Activated CD4-positive, alpha-beta T cell treated with anti-CD3 and anti-CD28 coated beads, Interleukin-2, amount 10 ng/mL, durations not matched to agents 7 days and 5 days (primary cell): ENCODE measurements at regions not wholly inside any gene's neighbourhood (a gene's known extent, or its start where the extent isn't known, plus 50 kb on each side); places are given as distances from the start of the nearest gene placed in this dataset.

Experiments used
- CTCF ChIA-PET: fragments of 350-600 bp; sonication (Branson Sonifier 250); formaldehyde crosslinking; loops from one replicate; lab custom pipeline; 2021; ENCODE audit warnings: antibody characterized with exemption; lab: Charles Lee
- POLR2A ChIA-PET: fragments of 350-600 bp; sonication (Branson Sonifier 250); formaldehyde crosslinking; loops from one replicate; lab custom pipeline; 2021; ENCODE audit warnings: antibody characterized with exemption; lab: Charles Lee
- DNase-seq: peaks from one replicate; pipeline ENCODE4 v3.0.0-alpha.2; 2020
- H3K27ac Mint-ChIP-seq: one replicate; pipeline ENCODE4 v1.8.0; 2021; ENCODE audit warnings: mild to moderate bottlenecking, moderate library complexity, mixed read lengths
- H3K27me3 Mint-ChIP-seq: one replicate; pipeline ENCODE4 v1.8.0; 2021; ENCODE audit warnings: mixed read lengths
- H3K36me3 Mint-ChIP-seq: one replicate; pipeline ENCODE4 v1.8.0; 2021; ENCODE audit warnings: low read depth, mixed read lengths
- H3K4me1 Mint-ChIP-seq: one replicate; pipeline ENCODE4 v1.8.0; 2021; ENCODE audit warnings: mixed read lengths
- H3K4me3 Mint-ChIP-seq: one replicate; pipeline ENCODE4 v1.8.0; 2021; ENCODE audit warnings: mild to moderate bottlenecking, moderate library complexity, mixed read lengths
- H3K9me3 Mint-ChIP-seq: one replicate; pipeline ENCODE4 v1.8.0; 2021; ENCODE audit warnings: mixed read lengths

GRCh38 chr7:115113131-115113530 lies 191.2 kb downstream of the MDFIC start:
- DNase-seq, result no peak
- Mint-ChIP-seq H3K4me1 (no peaks in the 10 kb centered on the region), H3K4me3 (no peak overlapping the region), H3K27me3 (peaks cover 13% of the 10 kb centered on the region), H3K36me3 (no peaks in the 10 kb centered on the region), H3K9me3 (no peaks in the 10 kb centered on the region), H3K27ac (no peak overlapping the region)
- CTCF ChIA-PET, result interaction anchor here (0.8 kb wide), 1 partner anchor 15 kb away, joined by 3 read pairs; no protein-coding TSS in a partner anchor
- POLR2A ChIA-PET, result no interaction called here

- ChIA-PET POLR2A (no interaction called here), CTCF (interaction anchor here (1.3 to 1.4 kb wide), 2 partner anchors 8 to 18 kb away, joined by 3 to 4 read pairs; no protein-coding TSS in a partner anchor)
- Mint-ChIP-seq H3K27me3 (peaks cover 13% of the 10 kb centered on the region), H3K27ac (no peak overlapping the region), H3K4me3 (no peak overlapping the region), H3K36me3 (no peaks in the 10 kb centered on the region), H3K4me1 (no peaks in the 10 kb centered on the region), H3K9me3 (no peaks in the 10 kb centered on the region)
- DNase-seq, result no peak
Measured at GRCh38 chr7:115110523-115110922, 188.6 kb downstream of the MDFIC start.

GRCh38 chr7:115106316-115106715 lies 184.4 kb downstream of the MDFIC start:
- Mint-ChIP-seq H3K27me3 (peaks cover 4% of the 10 kb centered on the region), H3K27ac (no peak overlapping the region), H3K4me1 (no peaks in the 10 kb centered on the region), H3K4me3 (no peak overlapping the region), H3K9me3 (no peaks in the 10 kb centered on the region), H3K36me3 (no peaks in the 10 kb centered on the region)
- ChIA-PET CTCF (no interaction called here), POLR2A (no interaction called here)
- no peak for DNase-seq

- ChIA-PET CTCF (interaction anchor here (1.5 kb wide), 1 partner anchor 8 kb away, joined by 3 read pairs; no protein-coding TSS in a partner anchor), POLR2A (no interaction called here)
- H3K27me3 Mint-ChIP-seq, result no peaks in the 10 kb centered on the region
- H3K4me3 Mint-ChIP-seq, result no peak overlapping the region
- H3K9me3 Mint-ChIP-seq, result no peaks in the 10 kb centered on the region
- no peak overlapping the region for H3K27ac Mint-ChIP-seq
- H3K4me1 Mint-ChIP-seq, result no peaks in the 10 kb centered on the region
- DNase-seq, result no peak
- H3K36me3 Mint-ChIP-seq, result no peaks in the 10 kb centered on the region
Measured at GRCh38 chr7:115102738-115103137, 180.8 kb downstream of the MDFIC start.

- Mint-ChIP-seq H3K4me1 (no peaks in the 10 kb centered on the region), H3K4me3 (no peak overlapping the region), H3K9me3 (no peaks in the 10 kb centered on the region), H3K36me3 (no peaks in the 10 kb centered on the region), H3K27me3 (peaks cover 4% of the 10 kb centered on the region), H3K27ac (no peak overlapping the region)
- ChIA-PET CTCF (no interaction called here), POLR2A (no interaction called here)
- DNase-seq, result no peak
Measured at GRCh38 chr7:115101199-115101598, 179.3 kb downstream of the MDFIC start.

GRCh38 chr7:115099906-115100305 lies 178.0 kb downstream of the MDFIC start:
- no peaks in the 10 kb centered on the region for H3K9me3 Mint-ChIP-seq
- H3K27me3 Mint-ChIP-seq, result peaks cover 5% of the 10 kb centered on the region
- DNase-seq, result no peak
- ChIA-PET POLR2A (no interaction called here), CTCF (no interaction called here)
- H3K4me1 Mint-ChIP-seq, result peaks cover 2% of the 10 kb centered on the region
- no peak overlapping the region for H3K4me3 Mint-ChIP-seq
- no peak overlapping the region for H3K27ac Mint-ChIP-seq
- H3K36me3 Mint-ChIP-seq, result no peaks in the 10 kb centered on the region

DNA sequence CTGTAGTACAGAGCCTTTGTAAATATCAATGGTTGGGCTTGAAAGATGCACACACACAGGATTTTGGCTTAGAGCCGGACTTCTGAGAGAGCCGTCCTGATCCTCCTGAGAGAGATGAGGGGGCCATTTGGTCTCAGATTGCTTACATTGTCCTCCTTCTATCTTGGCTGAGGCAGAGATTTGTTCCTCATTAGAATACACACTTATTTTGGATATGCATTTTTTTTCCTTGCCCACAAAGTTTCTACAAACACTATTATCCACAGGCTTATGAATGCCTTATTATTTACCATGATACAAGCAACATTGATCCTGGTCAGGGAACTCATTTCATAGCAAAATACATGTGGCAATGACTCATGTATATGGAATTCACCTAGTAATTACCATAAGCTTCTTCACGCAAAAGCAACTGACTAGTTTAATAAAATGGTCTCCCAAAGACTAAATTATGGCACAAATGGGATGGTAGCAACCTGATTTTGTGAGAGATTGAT lies 175.3 kb downstream of the MDFIC start:
- Mint-ChIP-seq H3K27ac (no peak overlapping the region), H3K36me3 (no peaks in the 10 kb centered on the region), H3K4me3 (no peak overlapping the region), H3K4me1 (peaks cover 4% of the 10 kb centered on the region), H3K9me3 (no peaks in the 10 kb centered on the region), H3K27me3 (peaks cover 7% of the 10 kb centered on the region)
- ChIA-PET POLR2A (no interaction called here), CTCF (interaction anchor here (1.1 kb wide), 1 partner anchor 10 kb away, joined by 3 read pairs; no protein-coding TSS in a partner anchor)
- no peak for DNase-seq

GRCh38 chr7:115096262-115096661 lies 174.4 kb downstream of the MDFIC start:
- POLR2A ChIA-PET, result no interaction called here
- Mint-ChIP-seq H3K4me3 (no peak overlapping the region), H3K4me1 (peaks cover 4% of the 10 kb centered on the region), H3K27me3 (peaks cover 7% of the 10 kb centered on the region), H3K27ac (no peak overlapping the region), H3K9me3 (no peaks in the 10 kb centered on the region), H3K36me3 (no peaks in the 10 kb centered on the region)
- CTCF ChIA-PET, result interaction anchor here (1.1 kb wide), 1 partner anchor 9 kb away, joined by 3 read pairs; no protein-coding TSS in a partner anchor
- DNase-seq, result no peak

DNA sequence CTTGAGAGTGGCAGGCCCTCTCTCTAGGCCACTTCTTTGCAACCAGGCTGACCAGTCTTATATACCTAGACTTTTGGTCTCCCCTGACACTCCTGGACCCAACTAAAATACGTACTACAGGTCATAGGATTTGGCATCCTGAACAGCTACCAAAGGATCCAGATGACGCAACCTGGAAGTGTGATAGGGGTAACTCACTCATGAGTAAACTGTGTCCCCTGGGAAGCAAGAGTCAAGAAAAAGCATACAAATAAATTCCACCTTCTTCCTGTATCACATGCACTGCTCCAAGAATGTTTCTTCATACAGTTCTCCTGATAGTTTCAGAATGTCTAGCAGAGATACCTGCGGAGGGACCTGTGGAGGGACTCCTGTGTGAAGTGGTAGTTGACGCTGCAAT lies 172.3 kb downstream of the MDFIC start:
- ChIA-PET POLR2A (no interaction called here), CTCF (no interaction called here)
- Mint-ChIP-seq H3K27ac (no peak overlapping the region), H3K4me3 (no peak overlapping the region), H3K27me3 (peaks cover 9% of the 10 kb centered on the region), H3K4me1 (peaks cover 4% of the 10 kb centered on the region), H3K9me3 (no peaks in the 10 kb centered on the region), H3K36me3 (no peaks in the 10 kb centered on the region)
- no peak for DNase-seq

DNA sequence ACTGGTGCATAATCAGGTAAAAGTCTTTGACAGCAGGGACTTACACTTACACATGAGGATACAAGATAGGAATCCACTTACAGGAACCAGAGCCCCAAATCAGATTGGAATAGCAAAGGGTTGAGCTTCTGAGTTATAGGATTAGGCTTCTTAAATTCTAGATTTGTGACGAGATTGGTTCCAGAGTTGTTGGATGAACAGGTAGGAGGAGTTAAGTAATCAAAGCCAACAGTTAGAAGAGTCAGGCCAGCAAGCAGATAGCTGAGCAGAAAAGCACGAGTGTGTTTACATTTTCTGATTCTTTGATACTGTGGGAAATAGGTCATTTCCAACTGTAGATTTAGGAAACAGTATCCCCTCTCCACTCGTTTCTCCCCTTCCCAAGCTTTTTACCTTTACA lies 167.0 kb downstream of the MDFIC start:
- Mint-ChIP-seq H3K4me3 (no peak overlapping the region), H3K27me3 (peaks cover 11% of the 10 kb centered on the region), H3K9me3 (no peaks in the 10 kb centered on the region), H3K27ac (no peak overlapping the region), H3K36me3 (no peaks in the 10 kb centered on the region), H3K4me1 (no peaks in the 10 kb centered on the region)
- CTCF ChIA-PET, result interaction anchor here (0.6 kb wide), 1 partner anchor 1920 kb away, joined by 4 read pairs; no protein-coding TSS in a partner anchor
- DNase-seq, result no peak
- POLR2A ChIA-PET, result no interaction called here

DNA sequence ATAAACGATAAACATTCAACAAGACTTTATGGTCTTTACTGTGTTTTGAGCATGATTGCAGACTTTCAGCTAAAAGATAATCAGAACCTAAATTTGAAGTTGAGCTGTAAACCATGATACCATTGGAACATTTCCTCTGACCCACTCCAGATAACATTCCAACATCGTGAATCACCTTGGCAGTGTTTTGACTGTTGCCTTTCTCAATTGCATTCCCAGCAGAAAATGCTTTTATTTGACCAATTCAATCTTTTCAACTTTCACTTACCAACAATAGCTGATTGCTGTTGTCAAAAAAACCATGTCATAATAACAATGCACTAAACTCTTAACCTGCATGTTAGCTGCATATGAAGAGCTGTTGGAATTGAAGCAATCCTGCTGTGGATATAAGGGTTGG lies 165.5 kb downstream of the MDFIC start:
- Mint-ChIP-seq H3K4me3 (no peak overlapping the region), H3K36me3 (no peaks in the 10 kb centered on the region), H3K9me3 (peaks cover 2% of the 10 kb centered on the region)

GRCh38 chr7:115086146-115086841 lies 164.4 kb downstream of the MDFIC start:
- H3K36me3 Mint-ChIP-seq, result no peaks in the 10 kb centered on the region
- CTCF ChIA-PET, result interaction anchor here (1.0 kb wide), 1 partner anchor 19 kb away, joined by 3 read pairs; no protein-coding TSS in a partner anchor

More for the DNA sequence above, 165.5 kb downstream of the MDFIC start:
- peaks cover 11% of the 10 kb centered on the region for H3K27me3 Mint-ChIP-seq
- DNase-seq, result no peak
- POLR2A ChIA-PET, result no interaction called here
- H3K4me1 Mint-ChIP-seq, result no peaks in the 10 kb centered on the region
- no peak overlapping the region for H3K27ac Mint-ChIP-seq
- CTCF ChIA-PET, result interaction anchor here (1.0 to 1.2 kb wide), 2 partner anchors 9 to 45 kb away, joined by 3 to 4 read pairs; no protein-coding TSS in a partner anchor

DNA sequence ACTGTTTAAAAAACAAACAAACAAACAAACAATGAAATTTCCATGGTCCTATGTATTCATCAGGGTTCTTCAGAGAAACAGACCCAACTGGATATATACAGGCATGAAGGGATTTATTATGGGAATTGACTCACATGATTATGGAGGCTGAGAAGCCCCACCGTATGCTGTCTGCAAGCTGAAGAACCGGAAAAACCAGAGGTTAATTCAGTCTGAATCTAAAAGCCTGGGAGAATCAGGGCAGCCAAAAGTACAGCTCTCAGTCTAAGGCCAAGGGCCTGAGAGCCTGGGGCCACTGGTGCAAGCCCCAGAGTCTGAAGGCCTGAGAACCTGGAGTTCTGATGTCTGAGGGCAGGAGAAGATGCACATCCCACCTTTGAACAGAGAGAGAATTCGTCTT lies 163.5 kb downstream of the MDFIC start:
- H3K36me3 Mint-ChIP-seq, result no peaks in the 10 kb centered on the region
- CTCF ChIA-PET, result interaction anchor here (1.0 kb wide), 1 partner anchor 18 kb away, joined by 3 read pairs; no protein-coding TSS in a partner anchor
- H3K27me3 Mint-ChIP-seq, result peaks cover 15% of the 10 kb centered on the region
- POLR2A ChIA-PET, result no interaction called here
- no peak for DNase-seq
- no peak overlapping the region for H3K4me3 Mint-ChIP-seq
- no peaks in the 10 kb centered on the region for H3K4me1 Mint-ChIP-seq
- no peak overlapping the region for H3K27ac Mint-ChIP-seq
- H3K9me3 Mint-ChIP-seq, result peaks cover 2% of the 10 kb centered on the region

More at GRCh38 chr7:115086146-115086841, 164.4 kb downstream of the MDFIC start:
- no peak for DNase-seq
- H3K4me3 Mint-ChIP-seq, result no peak overlapping the region
- peaks cover 2% of the 10 kb centered on the region for H3K9me3 Mint-ChIP-seq
- H3K4me1 Mint-ChIP-seq, result no peaks in the 10 kb centered on the region
- POLR2A ChIA-PET, result no interaction called here
- H3K27me3 Mint-ChIP-seq, result peaks cover 11% of the 10 kb centered on the region
- H3K27ac Mint-ChIP-seq, result no peak overlapping the region
